GM18858 (cell line): ENCODE measurements at regions not wholly inside any gene's neighbourhood (a gene's known extent, or its start where the extent isn't known, plus 50 kb on each side); places are given as distances from the start of the nearest gene placed in this dataset.
"Not testable (repeated sequence)": the region's sequence is repeated elsewhere in the genome, so short reads cannot be mapped to it uniquely, and the experiment has no call there.

Experiments
- ATAC-seq: cut with Tn5 transposase; IDR thresholded peaks from one replicate; pipeline ENCODE4 v1.9.1; 2021; ENCODE audit not compliant: unreplicated experiment

DNA sequence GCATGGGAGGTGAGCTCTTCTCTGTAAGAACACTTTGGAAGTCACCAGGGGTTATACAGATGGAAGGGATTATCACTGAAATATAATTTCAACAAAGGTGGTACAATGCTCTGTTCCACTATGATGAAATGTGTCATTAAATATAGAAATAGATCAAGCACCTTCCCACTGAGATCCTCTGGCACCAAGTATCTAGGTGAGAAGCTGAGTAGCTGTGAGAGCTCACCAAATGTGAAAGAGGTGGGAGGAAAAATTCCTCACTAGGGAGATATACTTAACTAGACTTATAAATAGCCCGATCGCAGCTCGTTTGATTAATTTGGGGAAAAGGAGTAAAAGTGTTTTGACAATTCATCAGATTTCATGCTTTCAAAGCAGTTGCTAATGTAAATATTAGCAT lies 247.6 kb downstream of the SMAD2 start:
- no peak for ATAC-seq

DNA sequence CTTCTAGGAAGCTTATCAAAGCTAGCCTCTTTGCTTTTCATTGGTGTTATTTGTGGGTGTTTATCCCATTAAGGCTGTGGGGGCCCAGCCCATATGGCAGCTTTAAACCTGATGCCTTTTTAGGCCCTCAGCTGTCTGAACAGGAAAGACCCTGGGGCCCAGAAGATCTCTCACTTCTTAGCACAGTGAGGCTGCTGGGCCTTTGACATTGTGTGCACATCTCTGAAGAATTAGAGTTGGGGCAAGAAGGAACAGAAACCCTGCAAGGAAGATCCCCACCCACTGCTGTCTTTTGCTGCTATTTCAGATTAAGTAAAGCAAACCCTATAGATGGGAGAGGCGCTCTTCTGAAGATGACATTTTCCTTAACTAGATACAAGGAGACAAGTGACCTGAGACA lies 250.0 kb downstream of the SMAD2 start:
- ATAC-seq: peak; percentile 85

DNA sequence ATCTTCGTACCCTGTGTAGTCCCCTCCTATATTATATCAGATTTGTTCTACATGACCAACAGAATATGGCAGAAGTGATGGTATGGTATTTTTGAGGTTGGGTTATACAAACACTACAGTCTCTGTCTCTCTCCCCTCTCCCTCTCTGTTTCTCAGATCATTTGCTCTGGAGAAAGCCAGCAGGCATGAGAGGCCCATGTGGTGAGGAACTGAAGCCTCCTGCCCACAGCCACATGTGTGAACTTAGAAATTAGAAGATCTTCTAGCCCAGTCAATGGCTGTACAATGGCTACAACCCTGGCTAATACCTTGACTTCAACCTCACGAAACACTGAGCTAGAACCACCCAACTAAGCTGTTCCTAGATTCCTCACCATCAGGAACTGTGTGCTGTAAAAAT lies 250.6 kb downstream of the SMAD2 start:
- ATAC-seq: no peak

DNA sequence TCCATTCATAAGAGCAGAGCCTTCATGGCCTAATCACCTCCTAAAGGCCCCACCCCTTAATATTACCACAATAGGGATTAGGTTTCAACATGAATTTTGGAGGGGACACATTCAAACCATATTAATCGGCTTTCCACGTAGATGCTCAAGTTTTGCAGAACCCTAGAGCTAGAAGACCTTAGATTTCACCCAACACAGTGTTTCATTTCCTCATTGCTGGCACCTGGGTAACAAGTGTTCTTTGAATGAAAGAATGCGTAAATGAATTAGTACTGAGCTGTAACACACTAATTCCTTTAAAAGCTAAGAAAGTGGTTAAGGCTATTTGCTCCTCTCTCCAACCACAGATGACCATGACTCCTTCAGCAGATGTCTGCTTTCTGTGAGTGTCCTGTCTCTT lies 252.5 kb downstream of the SMAD2 start:
- no peak for ATAC-seq

DNA sequence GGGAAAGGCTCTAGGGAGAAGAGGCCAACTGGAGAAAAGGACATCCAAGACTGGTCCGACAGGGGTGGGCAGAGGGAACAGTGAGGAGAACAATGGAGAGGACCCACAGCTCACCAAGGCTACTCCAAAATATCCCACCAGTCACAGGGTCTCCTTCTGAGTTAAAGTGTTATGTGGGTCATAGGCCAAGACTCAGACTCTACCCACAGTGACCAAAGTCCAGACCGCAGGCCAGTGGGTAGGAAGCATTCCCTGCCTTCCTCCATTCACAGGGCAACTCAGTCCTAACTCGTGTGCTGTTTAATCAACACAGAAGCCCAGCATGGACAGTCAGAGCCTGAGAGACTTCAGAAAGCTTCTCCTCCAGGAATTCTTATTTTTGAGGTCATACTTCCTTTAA lies 260.6 kb downstream of the SMAD2 start:
- ATAC-seq: no peak

DNA sequence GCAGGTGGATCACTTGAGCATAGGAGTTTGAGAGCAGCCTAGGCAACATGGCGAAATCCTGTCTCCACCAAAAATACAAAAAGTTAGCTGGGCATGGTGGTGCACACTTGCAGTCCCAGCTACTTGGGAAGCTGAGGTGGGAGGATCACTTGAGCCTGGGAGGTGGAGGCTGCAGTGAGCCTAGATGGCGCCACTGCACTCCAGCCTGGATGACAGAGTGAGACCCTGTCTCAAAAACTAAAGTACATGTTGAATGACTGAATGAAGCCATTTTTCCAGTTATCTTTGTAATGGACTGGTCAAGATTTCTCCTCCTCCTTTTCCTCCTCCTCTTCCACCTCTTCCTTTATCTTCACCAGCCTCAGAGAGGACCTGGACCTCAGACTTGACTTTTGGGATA lies 272.0 kb downstream of the SMAD2 start:
- no peak for ATAC-seq

DNA sequence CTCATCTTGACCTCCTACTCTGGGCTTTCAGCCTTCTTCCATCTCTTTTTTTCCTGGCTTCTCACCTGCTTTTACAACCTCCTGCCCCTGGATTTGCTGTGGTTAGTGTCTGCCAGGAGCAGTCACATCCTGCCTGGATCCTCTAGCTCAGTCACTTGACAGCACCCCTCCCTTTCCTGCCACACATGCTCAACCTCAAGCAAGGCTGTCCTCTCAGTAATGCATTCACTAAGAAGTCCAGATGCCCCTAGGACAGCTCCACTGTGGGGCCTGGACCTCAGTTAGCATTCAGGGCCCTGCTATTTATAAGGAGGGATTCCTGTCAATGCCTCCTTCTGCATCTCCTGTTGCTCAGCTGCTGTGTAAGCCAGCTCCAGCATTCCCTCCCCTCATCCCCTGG lies 275.5 kb downstream of the SMAD2 start:
- ATAC-seq: no peak

DNA sequence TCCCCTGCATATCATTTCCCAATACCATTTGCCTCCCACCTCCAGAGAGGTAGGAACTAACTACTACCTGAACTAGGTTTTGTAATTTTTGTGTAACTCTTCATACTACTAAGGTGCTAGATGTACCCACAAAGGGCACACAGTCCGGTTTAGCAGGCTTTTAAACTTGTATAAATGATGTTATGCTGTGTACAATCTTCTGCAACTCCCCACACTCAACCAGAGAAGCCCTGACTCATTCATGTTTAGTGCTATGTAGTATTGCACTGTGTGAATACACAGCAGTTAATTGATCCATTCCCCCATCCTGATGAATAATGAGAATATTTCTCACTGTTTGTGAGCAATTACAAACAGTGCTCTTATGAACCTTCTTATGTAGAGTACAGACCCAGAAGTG lies 285.6 kb downstream of the SMAD2 start:
- no peak for ATAC-seq

DNA sequence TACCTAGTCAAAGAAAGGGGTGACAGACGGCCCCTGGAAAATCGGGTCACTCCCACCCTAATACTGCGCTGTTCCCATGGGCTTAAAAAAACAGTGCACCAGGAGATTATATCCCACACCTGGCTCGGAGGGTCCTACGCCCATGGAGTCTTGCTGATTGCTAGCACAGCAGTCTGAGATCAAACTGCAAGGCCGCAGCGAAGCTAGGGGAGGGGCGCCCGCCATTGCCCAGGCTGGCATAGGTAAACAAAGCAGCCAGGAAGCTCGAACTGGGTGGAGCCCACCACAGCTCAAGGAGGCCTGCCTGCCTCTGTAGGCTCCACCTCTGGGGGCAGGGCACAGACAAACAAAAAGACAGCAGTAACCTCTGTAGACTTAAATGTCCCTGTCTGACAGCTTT lies 292.9 kb downstream of the SMAD2 start:
- ATAC-seq: not testable (repeated sequence)

DNA sequence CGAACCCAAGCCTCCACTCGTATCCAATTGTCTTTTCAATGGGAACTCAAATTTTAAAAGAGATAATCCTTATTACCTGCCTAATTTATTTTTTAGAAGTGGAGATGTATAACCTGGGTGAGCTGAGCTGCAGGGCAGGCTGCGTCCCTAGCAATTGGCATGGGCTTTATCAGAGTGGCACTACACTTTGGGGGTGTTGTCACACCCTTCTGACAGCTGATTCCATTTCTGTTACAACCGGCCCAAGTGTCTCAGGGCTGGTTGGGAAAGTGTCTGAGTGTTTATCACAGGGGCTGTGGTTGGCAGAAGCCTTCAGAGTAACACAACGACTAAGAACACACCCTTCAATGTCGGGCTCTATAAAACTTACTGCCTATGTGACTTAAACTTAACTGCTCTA lies 295.0 kb downstream of the SMAD2 start:
- no peak for ATAC-seq

DNA sequence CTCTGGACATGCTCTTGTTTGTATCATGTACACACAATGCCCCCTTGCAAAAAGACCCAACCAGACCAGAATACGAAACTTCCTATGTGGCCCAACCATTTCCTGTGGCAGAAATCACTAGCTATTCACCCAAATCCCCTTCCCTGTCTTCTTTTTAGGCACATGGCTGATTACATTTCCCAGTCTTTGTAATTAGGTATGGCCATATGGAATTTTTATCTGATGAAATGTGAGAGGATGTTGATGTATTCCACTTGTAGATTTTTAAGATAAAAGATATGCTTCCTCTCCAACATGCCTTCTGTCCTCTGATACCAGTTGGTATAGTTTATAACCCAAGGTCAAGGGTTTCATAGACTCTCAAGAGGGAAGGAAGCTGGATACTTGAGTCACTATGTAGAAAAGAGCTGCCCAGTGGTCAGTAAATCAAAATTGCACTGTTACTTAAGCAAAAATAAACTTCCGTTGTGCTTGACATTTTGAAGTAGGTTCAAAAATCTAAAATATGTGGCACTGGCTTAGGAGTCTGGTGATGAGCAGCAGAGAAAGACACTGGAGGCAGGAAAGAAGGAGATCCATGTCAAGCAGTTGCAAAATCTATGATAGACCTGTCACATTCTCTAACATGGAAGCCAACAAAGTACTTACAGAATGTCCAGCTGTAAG lies 297.4 kb downstream of the SMAD2 start:
- no peak for ATAC-seq

DNA sequence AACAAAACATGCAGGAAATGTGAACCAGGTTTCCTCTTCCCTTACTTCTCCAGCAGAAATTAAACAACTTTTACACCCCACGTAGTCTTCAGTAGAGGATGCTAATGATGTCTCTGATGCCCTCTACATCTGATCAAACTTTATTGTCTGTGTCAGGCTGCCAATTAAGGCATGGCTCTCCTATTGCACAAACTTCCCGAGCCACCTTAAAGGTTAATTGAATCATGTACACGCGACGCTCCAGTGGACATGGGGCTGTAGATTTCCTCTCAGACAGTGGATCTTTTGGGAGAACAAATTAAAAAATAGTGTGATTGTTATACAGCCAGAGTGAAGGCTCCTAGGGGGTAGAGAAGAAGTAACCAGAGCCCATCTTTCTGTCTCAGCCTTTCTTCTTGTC lies 301.6 kb downstream of the SMAD2 start:
- no peak for ATAC-seq

DNA sequence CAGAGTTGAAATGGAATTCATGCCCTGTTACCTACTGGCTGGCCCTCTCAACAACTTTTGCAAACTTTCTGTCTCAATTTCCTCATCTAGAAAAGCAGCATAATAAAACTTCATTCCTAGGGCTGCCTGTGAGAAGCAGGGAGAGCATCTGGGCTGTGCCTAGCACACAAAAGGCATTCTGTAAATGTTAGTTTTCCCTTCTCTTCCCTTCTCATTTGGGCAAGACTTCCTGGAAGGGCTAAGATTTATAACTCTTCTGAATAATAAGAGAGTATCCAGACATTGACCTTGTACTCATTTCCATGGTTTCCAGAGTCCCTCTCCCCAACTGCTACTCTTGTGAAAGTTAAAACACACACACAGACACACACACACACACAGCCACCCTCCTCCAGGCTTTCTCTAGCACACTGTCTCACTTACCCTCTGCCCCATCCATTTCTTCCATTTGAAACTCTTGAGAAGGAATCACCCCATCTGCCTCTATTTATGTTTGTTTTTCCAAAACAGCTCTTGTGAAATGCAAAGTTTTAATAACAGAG lies 302.1 kb downstream of the SMAD2 start:
- no peak for ATAC-seq

DNA sequence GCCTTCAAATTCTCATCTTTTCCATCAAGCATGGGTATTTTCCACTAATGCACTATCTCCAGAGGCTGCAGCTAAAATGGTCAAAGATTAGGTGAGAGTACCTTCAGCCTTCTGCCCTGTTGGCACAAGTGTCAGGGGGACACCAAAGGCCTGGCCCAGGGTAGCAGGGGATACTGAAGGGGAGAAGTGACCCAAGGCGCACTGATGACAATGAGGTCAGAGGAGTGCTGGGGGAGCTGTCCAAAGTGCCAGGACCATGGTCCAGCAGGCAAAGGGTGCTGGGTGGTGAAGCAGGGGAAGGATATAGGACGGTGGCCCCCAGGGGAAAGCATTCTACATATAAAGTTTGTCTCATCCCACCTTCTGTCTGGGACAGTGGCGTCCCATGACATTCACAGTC lies 303.4 kb downstream of the SMAD2 start:
- no peak for ATAC-seq

DNA sequence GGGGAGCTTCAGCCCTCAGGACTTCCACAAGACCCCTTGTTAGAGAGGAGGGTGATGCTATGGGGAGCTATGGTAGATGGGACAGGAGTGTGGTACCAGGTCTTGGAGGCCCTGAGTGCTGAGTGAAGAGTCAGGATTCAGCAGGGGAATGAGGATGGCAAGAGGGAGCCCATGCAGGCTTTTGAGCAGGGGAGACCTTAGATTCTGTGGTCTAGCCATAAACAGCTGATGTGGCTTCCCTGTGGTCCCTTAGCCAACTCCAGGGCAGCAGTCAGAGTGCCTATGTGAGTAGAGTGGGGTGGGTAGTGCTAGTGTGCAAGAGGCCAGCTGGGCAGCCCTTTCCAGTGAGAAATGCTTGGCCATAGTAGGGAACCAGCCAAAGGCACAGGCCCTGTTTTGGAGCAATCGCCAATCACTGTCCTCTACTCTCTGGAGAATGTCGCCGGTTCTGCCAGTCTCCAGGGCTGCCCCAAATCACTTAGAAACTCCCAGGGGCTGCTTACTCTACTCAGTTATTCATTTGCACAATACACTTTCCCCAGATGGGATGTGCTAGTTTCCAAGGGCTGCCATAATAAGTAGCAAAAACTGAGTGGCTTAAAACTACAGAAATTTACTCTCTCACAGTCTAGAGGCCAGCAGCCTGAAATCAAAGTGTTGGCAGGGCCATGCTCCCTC lies 310.5 kb downstream of the SMAD2 start:
- ATAC-seq: no peak

DNA sequence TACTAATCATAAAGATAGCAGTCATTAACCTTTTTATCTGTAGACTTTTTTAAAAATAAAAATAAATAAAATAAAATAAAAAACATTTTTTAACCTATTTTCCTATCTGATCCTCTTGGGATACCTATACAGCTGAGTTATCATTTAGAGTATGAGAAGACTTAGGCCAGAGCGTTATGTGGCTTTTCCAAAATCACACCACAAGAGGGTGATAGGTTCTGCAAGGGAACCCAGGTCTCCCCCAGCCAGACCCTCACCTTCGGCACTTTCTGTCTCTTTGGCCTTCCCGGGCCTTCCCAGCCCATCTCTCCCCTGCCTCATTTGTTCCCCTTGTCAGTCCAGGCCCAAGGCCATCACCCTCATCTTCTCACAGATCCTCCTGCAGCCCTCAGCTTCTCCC lies 311.7 kb downstream of the SMAD2 start:
- ATAC-seq: no peak

DNA sequence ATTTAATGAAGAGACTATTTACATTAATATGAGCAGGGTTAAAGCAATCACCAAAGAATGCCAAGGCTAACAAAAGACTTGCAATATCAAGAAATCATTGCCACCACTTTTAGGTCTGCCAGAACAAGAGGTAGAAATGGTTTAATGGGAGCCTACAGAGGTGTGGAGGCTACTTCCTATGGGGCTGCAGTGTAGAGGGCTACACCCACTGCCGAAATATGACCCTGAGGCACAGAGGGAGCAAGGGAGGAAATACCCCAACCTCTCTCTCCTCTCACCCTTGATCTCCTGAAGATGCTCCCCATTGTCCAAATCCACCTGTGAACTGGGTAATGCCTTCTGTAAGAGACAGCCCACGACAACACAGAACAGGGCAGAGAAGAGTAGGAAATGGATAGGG lies 315.4 kb downstream of the SMAD2 start:
- no peak for ATAC-seq

DNA sequence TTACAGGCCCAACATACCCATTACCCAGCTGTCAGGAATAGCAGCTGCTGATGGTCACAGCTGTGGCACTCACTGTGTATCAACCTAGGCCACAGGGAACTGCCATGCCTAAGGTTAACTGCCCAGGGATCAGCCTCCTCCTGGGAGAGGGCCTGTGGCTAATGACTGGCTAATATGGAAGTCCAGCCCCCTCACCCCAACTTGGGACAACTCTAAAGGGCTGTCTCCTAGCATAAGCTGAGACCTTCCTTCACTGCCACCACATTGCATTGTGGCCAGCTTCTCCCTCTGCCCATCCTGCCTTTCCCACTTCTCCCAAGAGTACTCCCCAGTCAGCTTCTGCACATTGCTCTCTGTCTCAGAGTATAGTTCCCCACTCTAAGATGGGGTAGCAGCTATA lies 316.5 kb downstream of the SMAD2 start:
- ATAC-seq: no peak

DNA sequence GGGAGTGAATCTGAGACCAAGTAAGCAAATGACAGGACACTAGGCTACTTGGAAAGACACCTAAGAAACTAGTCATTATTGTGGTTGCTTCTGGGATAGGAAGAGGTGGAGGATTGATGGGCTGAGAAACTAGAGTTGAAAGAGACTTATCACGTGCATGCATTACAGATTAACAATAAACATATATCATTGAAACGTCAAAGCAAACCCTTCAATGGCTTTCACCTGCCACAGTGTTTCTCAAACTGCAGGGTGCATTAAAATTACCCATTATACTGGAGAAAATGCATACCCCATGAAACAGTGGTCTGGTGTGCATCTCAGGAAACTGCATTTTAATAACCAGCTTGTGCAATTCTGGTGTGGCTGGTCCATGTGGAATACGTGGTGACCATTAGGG lies 318.8 kb downstream of the SMAD2 start:
- no peak for ATAC-seq

DNA sequence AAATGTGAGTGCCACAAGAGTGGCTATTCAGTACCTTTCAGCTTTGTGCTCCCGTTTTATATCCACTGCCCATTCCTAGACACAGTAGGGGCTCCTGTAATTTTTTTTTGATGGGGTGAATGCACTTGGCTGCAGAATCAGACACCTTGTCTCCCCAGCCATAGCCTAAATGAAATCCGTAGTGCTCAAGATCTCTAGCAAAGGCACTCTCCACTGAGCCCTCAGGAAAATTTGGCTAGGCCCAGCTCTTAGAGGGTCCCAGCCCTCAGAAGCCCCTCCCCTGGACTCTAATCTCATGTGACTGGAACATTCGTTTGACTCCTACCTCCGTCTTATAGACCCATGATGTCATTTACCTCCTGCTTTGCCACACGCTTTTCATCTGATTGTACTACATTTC lies 323.9 kb downstream of the SMAD2 start:
- no peak for ATAC-seq

DNA sequence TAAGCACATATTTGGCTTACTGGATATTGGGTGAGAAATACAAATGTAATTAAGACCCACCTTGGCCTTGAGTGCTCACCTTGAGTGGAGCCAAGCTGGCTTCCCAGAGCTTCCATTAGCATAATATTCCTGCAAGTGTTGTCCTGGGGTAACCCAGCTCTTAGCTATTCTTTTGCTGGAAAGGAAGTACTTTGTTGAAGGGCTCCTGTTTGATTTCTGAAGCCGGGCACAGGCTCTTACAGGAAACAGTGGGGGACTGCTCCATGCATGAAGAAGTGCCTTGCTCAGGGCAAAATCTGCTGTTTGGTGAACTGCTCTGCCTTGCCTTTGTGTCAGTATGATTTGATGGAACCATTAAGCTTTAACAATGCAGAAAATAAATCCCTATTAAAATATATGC lies 325.4 kb downstream of the SMAD2 start:
- no peak for ATAC-seq

DNA sequence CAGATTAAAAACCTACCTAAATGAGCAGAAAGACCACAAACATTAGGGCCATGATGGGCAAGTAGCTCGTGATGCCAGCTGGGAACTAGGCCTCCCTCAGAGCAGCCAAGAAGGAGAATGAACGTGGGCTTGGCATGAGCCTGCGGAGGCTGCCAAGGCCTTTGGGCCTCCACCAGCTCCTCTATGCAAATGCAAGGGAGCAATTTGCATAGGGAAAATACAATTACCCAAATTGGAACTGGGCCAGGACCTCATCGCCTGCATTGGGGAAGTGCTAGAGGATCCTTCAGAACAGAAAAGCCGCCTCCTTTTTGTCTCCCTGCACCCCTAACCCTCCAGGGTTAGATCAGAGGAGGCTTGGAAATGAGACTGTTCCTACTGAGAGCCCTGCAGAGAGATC lies 326.4 kb downstream of the SMAD2 start:
- no peak for ATAC-seq

DNA sequence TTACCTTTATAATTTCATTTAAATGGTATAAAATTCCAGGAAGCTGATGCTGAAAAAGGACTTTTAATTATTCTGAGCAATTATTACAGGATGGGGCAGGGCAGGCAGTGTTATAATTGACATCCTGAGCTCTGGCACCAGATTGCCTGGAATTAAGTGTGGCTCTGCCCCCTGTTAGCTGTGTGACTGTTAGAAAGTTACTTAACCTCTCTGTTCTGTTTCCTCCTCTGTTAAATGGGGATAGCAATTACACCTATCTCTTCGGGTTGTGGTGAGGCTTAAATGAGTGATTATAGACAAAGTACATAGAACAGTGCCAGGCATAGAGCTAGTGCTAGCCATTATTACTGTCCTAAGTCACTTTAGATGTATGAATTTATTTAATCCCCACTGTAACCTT lies 327.3 kb downstream of the SMAD2 start:
- no peak for ATAC-seq
